ENCODE measurements at regions not wholly inside any gene's neighbourhood (a gene's known extent, or its start where the extent isn't known, plus 50 kb on each side); places are given as distances from the start of the nearest gene placed in this dataset.

- TF ChIP-seq, protein P1, sequence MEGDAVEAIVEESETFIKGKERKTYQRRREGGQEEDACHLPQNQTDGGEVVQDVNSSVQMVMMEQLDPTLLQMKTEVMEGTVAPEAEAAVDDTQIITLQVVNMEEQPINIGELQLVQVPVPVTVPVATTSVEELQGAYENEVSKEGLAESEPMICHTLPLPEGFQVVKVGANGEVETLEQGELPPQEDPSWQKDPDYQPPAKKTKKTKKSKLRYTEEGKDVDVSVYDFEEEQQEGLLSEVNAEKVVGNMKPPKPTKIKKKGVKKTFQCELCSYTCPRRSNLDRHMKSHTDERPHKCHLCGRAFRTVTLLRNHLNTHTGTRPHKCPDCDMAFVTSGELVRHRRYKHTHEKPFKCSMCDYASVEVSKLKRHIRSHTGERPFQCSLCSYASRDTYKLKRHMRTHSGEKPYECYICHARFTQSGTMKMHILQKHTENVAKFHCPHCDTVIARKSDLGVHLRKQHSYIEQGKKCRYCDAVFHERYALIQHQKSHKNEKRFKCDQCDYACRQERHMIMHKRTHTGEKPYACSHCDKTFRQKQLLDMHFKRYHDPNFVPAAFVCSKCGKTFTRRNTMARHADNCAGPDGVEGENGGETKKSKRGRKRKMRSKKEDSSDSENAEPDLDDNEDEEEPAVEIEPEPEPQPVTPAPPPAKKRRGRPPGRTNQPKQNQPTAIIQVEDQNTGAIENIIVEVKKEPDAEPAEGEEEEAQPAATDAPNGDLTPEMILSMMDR (IDR thresholded peaks at IDR 0.05) = no peak
- TF ChIP-seq ESRRA (CRISPR knock-in tag; IDR thresholded peaks at IDR 0.05; ENCODE audit: borderline replicate concordance) (no peak), GABPB1 (CRISPR knock-in tag; IDR thresholded peaks at IDR 0.05) (no peak), MLX (CRISPR knock-in tag; IDR thresholded peaks at IDR 0.05) (no peak), ZNF121 (CRISPR knock-in tag; IDR thresholded peaks at IDR 0.05) (no peak), MAX (CRISPR knock-in tag; IDR thresholded peaks at IDR 0.05) (no peak), SMAD3 (CRISPR knock-in tag; IDR thresholded peaks at IDR 0.05; ENCODE audit: borderline replicate concordance) (no peak), USF1 (CRISPR knock-in tag; IDR thresholded peaks at IDR 0.05) (no peak)
- TF ChIP-seq, protein P2, sequence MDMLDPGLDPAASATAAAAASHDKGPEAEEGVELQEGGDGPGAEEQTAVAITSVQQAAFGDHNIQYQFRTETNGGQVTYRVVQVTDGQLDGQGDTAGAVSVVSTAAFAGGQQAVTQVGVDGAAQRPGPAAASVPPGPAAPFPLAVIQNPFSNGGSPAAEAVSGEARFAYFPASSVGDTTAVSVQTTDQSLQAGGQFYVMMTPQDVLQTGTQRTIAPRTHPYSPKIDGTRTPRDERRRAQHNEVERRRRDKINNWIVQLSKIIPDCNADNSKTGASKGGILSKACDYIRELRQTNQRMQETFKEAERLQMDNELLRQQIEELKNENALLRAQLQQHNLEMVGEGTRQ (CRISPR knock-in tag; IDR thresholded peaks at IDR 0.05) = no peak
- TF ChIP-seq, protein P3, sequence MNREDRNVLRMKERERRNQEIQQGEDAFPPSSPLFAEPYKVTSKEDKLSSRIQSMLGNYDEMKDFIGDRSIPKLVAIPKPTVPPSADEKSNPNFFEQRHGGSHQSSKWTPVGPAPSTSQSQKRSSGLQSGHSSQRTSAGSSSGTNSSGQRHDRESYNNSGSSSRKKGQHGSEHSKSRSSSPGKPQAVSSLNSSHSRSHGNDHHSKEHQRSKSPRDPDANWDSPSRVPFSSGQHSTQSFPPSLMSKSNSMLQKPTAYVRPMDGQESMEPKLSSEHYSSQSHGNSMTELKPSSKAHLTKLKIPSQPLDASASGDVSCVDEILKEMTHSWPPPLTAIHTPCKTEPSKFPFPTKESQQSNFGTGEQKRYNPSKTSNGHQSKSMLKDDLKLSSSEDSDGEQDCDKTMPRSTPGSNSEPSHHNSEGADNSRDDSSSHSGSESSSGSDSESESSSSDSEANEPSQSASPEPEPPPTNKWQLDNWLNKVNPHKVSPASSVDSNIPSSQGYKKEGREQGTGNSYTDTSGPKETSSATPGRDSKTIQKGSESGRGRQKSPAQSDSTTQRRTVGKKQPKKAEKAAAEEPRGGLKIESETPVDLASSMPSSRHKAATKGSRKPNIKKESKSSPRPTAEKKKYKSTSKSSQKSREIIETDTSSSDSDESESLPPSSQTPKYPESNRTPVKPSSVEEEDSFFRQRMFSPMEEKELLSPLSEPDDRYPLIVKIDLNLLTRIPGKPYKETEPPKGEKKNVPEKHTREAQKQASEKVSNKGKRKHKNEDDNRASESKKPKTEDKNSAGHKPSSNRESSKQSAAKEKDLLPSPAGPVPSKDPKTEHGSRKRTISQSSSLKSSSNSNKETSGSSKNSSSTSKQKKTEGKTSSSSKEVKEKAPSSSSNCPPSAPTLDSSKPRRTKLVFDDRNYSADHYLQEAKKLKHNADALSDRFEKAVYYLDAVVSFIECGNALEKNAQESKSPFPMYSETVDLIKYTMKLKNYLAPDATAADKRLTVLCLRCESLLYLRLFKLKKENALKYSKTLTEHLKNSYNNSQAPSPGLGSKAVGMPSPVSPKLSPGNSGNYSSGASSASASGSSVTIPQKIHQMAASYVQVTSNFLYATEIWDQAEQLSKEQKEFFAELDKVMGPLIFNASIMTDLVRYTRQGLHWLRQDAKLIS (CRISPR knock-in tag; IDR thresholded peaks at IDR 0.05; ENCODE audit: borderline replicate concordance) = no peak
These were observed 186.2 kb upstream of the REG3G start for GRCh38 chr2:78839259-78839658.
